ENCODE measurements at regions not wholly inside any gene's neighbourhood (a gene's known extent, or its start where the extent isn't known, plus 50 kb on each side); places are given as distances from the start of the nearest gene placed in this dataset.

- no peaks in the 10 kb centered on the region for H3K4me1 ChIP-seq (ENCODE audit: insufficient read depth, low read length, poor library complexity, severe bottlenecking)
- H3K9me2 ChIP-seq (replicated peaks; ENCODE audit: low read depth, low read length), result no peaks in the 10 kb centered on the region
- no peaks in the 10 kb centered on the region for H3F3A ChIP-seq (ENCODE audit: low read depth)
- no peaks in the 10 kb centered on the region for H3K36me3 ChIP-seq (ENCODE audit: insufficient read depth, low read length)
- H3K27me3 ChIP-seq (ENCODE audit: insufficient read depth, low read length, poor library complexity, severe bottlenecking), result no peaks in the 10 kb centered on the region
- H3K9me3 ChIP-seq (ENCODE audit: insufficient read depth, low read depth, low read length), result peaks cover 11% of the 10 kb centered on the region; the same call in 1 of the 2 replicates
- no peak overlapping the region for H3K9ac ChIP-seq (ENCODE audit: low read depth, low read length, poor library complexity, severe bottlenecking)
- no peak overlapping the region for H3K4me2 ChIP-seq (ENCODE audit: low read depth, low read length, poor library complexity, severe bottlenecking)
- H2AFZ ChIP-seq (ENCODE audit: low read length), result no peak overlapping the region
- no peaks in the 10 kb centered on the region for H4K20me1 ChIP-seq (ENCODE audit: insufficient read depth, low read length, poor library complexity, severe bottlenecking)
- no peak overlapping the region for H3K4me3 ChIP-seq (ENCODE audit: low read length, poor library complexity, severe bottlenecking)
- no peaks in the 10 kb centered on the region for H3K79me2 ChIP-seq (ENCODE audit: insufficient read depth, low read length)
- TF ChIP-seq CTCF (conservative IDR thresholded peaks at IDR 0.05; ENCODE audit: low read length) (no peak), EZH2phosphoT487 (IDR thresholded peaks at IDR 0.05; ENCODE audit: borderline replicate concordance) (no peak)
Observed at GRCh38 chr7:38102507-38102906, 75.5 kb upstream of the STARD3NL start.

GRCh38 chr7:38105874-38106483, 72.1 kb upstream of the STARD3NL start:
- no peaks in the 10 kb centered on the region for H3K27me3 ChIP-seq (ENCODE audit: insufficient read depth, low read length, poor library complexity, severe bottlenecking)
- H4K20me1 ChIP-seq (ENCODE audit: insufficient read depth, low read length, poor library complexity, severe bottlenecking), result no peaks in the 10 kb centered on the region
- H3K9me2 ChIP-seq (replicated peaks; ENCODE audit: low read depth, low read length), result no peaks in the 10 kb centered on the region
- H3K79me2 ChIP-seq (ENCODE audit: insufficient read depth, low read length), result no peaks in the 10 kb centered on the region
- no peaks in the 10 kb centered on the region for H3K9me3 ChIP-seq (ENCODE audit: insufficient read depth, low read depth, low read length)
- TF ChIP-seq EZH2phosphoT487 (IDR thresholded peaks at IDR 0.05; ENCODE audit: borderline replicate concordance), result no peak
- TF ChIP-seq CTCF (conservative IDR thresholded peaks at IDR 0.05; ENCODE audit: low read length), result peak; percentile 80
- H3K4me2 ChIP-seq (ENCODE audit: low read depth, low read length, poor library complexity, severe bottlenecking), result no peak overlapping the region
- H3K4me1 ChIP-seq (ENCODE audit: insufficient read depth, low read length, poor library complexity, severe bottlenecking), result no peaks in the 10 kb centered on the region
- no peaks in the 10 kb centered on the region for H3K36me3 ChIP-seq (ENCODE audit: insufficient read depth, low read length)
- no peaks in the 10 kb centered on the region for H3F3A ChIP-seq (ENCODE audit: low read depth)
- no peak overlapping the region for H3K4me3 ChIP-seq (ENCODE audit: low read length, poor library complexity, severe bottlenecking)
- no peak overlapping the region for H3K9ac ChIP-seq (ENCODE audit: low read depth, low read length, poor library complexity, severe bottlenecking)
- H2AFZ ChIP-seq (ENCODE audit: low read length), result no peak overlapping the region

DNA sequence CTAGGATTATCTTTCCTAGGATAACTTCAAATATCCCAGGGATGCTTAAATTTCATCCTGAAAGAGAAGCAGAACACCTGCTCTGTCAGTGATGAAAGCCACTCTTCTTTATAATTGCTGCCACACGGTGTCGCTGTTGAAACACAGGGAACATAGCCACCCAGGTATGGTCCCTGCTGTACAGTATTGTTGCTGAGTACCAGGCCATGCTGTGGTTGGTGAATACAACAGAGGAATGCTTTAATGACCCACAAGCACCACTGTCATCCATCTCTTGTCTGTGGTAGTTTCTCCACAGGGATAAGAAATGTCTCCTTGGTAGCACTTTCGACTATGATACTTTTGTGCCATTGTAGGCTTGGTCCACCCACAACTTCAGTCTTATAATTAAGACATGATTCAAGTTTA, 70.6 kb upstream of the STARD3NL start:
- Histone ChIP-seq H3K36me3 (ENCODE audit: insufficient read depth, low read length) (no peaks in the 10 kb centered on the region), H3K4me2 (ENCODE audit: low read depth, low read length, poor library complexity, severe bottlenecking) (no peak overlapping the region), H3F3A (ENCODE audit: low read depth) (no peaks in the 10 kb centered on the region), H3K27me3 (ENCODE audit: insufficient read depth, low read length, poor library complexity, severe bottlenecking) (no peaks in the 10 kb centered on the region), H3K4me3 (ENCODE audit: low read length, poor library complexity, severe bottlenecking) (no peak overlapping the region), H3K4me1 (ENCODE audit: insufficient read depth, low read length, poor library complexity, severe bottlenecking) (no peaks in the 10 kb centered on the region), H3K9me2 (replicated peaks; ENCODE audit: low read depth, low read length) (no peaks in the 10 kb centered on the region), H3K9me3 (ENCODE audit: insufficient read depth, low read depth, low read length) (no peaks in the 10 kb centered on the region), H3K79me2 (ENCODE audit: insufficient read depth, low read length) (no peaks in the 10 kb centered on the region), H3K9ac (ENCODE audit: low read depth, low read length, poor library complexity, severe bottlenecking) (no peak overlapping the region), H4K20me1 (ENCODE audit: insufficient read depth, low read length, poor library complexity, severe bottlenecking) (no peaks in the 10 kb centered on the region), H2AFZ (ENCODE audit: low read length) (no peak overlapping the region)
- TF ChIP-seq CTCF (conservative IDR thresholded peaks at IDR 0.05; ENCODE audit: low read length) (peak; percentile 90), EZH2phosphoT487 (IDR thresholded peaks at IDR 0.05; ENCODE audit: borderline replicate concordance) (no peak)
